ENCODE measurements at regions not wholly inside any gene's neighbourhood (a gene's known extent, or its start where the extent isn't known, plus 50 kb on each side); places are given as distances from the start of the nearest gene placed in this dataset.

DNA sequence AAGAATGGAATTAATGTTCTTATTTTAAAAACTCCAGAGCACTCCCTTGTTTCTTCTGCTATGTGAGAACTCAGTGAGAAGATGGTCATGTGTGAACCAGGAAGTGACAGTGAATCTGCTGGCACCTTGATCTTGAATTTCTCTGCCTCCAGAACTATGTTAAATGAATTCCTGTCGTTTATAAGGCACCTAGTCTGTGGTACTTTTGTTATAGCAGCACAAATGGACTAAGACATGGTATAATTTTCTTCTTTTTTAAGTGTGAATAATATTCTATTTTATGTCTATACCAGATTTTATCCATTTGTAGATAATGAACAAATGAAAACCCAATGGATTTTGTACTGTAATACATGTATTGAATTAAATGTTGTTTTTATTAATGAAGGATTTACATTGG is 601.9 kb upstream of the REG3G start:
- Histone ChIP-seq H3K9ac (ENCODE audit: insufficient read depth in 1 of 2, low read length in 2 of 2) (no peak overlapping the region), H3K36me3 (ENCODE audit: control insufficient read depth in 4 of 4, insufficient read depth in 4 of 4, low read length in 4 of 4) (no peaks in the 10 kb centered on the region), H3K27me3 (ENCODE audit: control insufficient read depth in 3 of 3, insufficient read depth in 3 of 3, low read length in 2 of 3) (no peaks in the 10 kb centered on the region), H3K4me1 (ENCODE audit: control insufficient read depth in 5 of 5, insufficient read depth in 5 of 5, low read length in 5 of 5) (no peaks in the 10 kb centered on the region), H3K4me3 (no peak overlapping the region), H3K27ac (ENCODE audit: low read depth in 1 of 2, low read length in 1 of 2) (no peak overlapping the region), H3K9me3 (ENCODE audit: control insufficient read depth in 4 of 4, insufficient read depth in 3 of 4, low read length in 3 of 4) (peaks cover 0 to 3% (median 0%) of the 10 kb centered on the region in 4 donors)
- TF ChIP-seq, protein P1, sequence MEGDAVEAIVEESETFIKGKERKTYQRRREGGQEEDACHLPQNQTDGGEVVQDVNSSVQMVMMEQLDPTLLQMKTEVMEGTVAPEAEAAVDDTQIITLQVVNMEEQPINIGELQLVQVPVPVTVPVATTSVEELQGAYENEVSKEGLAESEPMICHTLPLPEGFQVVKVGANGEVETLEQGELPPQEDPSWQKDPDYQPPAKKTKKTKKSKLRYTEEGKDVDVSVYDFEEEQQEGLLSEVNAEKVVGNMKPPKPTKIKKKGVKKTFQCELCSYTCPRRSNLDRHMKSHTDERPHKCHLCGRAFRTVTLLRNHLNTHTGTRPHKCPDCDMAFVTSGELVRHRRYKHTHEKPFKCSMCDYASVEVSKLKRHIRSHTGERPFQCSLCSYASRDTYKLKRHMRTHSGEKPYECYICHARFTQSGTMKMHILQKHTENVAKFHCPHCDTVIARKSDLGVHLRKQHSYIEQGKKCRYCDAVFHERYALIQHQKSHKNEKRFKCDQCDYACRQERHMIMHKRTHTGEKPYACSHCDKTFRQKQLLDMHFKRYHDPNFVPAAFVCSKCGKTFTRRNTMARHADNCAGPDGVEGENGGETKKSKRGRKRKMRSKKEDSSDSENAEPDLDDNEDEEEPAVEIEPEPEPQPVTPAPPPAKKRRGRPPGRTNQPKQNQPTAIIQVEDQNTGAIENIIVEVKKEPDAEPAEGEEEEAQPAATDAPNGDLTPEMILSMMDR (IDR thresholded peaks at IDR 0.05; ENCODE audit: control extremely low read depth, extremely low read depth) = no peak
- DNase-seq (no peak), ATAC-seq (ENCODE audit: insufficient read depth, low FRiP score) (no peak)
- WGBS, 2 donors = 55 to 56% methylated on average over 1 of the region's 1 CpG

DNA sequence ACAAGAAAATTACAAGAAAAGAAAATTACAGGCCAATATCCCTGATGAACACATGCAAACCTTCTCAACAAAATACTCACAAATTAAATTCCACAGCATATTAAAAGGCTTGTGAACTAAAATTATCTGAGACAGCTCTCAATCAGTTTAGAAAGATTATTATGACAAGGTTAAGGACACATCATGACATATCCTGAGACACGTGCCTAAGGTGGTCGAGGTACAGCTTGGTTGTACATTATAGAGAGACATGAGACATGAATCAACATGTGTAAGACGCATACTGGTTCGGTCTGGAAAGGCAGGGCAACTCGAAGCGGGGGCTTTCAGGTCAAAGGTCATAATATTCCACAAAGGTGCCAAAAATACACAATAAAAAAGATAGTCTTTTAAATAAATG is 598.3 kb upstream of the REG3G start:
- Histone ChIP-seq H3K9ac (ENCODE audit: insufficient read depth in 1 of 2, low read length in 2 of 2) (no peak overlapping the region), H3K4me1 (ENCODE audit: control insufficient read depth in 5 of 5, insufficient read depth in 5 of 5, low read length in 5 of 5) (no peaks in the 10 kb centered on the region), H3K36me3 (ENCODE audit: control insufficient read depth in 4 of 4, insufficient read depth in 4 of 4, low read length in 4 of 4) (no peaks in the 10 kb centered on the region), H3K27ac (ENCODE audit: low read depth in 1 of 2, low read length in 1 of 2) (no peak overlapping the region), H3K9me3 (ENCODE audit: control insufficient read depth in 4 of 4, insufficient read depth in 3 of 4, low read length in 3 of 4) (peaks cover 0 to 3% (median 0%) of the 10 kb centered on the region in 4 donors), H3K27me3 (ENCODE audit: control insufficient read depth in 3 of 3, insufficient read depth in 3 of 3, low read length in 2 of 3) (no peaks in the 10 kb centered on the region), H3K4me3 (no peak overlapping the region)
- TF ChIP-seq, protein P1 (IDR thresholded peaks at IDR 0.05; ENCODE audit: control extremely low read depth, extremely low read depth) = no peak
- no peak for ATAC-seq (ENCODE audit: insufficient read depth, low FRiP score)
- WGBS, 2 donors = 86 to 94% methylated on average over 6 of the region's 6 CpGs
- no peak for DNase-seq

DNA sequence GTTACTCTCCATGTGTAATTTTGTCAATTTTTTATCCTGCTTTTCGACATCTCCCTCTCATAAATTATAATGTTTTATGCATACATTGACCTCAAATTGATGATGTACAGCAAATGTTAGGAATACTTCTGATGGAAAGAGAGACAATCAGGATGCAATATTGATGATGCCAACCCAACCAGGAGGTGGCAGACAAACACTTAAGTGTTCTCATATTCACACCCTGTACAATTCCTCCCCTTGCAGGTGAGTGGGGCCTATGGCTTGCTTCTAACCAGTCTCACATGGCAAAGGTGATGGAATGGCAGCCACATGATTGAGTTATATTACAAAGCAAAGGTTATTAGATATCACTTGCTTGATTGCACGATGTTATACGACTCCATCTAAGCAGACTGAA is 594.3 kb upstream of the REG3G start:
- Histone ChIP-seq H3K27me3 (ENCODE audit: control insufficient read depth in 3 of 3, insufficient read depth in 3 of 3, low read length in 2 of 3) (no peaks in the 10 kb centered on the region), H3K9me3 (ENCODE audit: control insufficient read depth in 4 of 4, insufficient read depth in 3 of 4, low read length in 3 of 4) (peaks cover 0 to 3% (median 0%) of the 10 kb centered on the region in 4 donors), H3K4me1 (ENCODE audit: control insufficient read depth in 5 of 5, insufficient read depth in 5 of 5, low read length in 5 of 5) (no peaks in the 10 kb centered on the region), H3K27ac (ENCODE audit: low read depth in 1 of 2, low read length in 1 of 2) (no peak overlapping the region), H3K36me3 (ENCODE audit: control insufficient read depth in 4 of 4, insufficient read depth in 4 of 4, low read length in 4 of 4) (no peaks in the 10 kb centered on the region), H3K4me3 (no peak overlapping the region), H3K9ac (ENCODE audit: insufficient read depth in 1 of 2, low read length in 2 of 2) (no peak overlapping the region)
- TF ChIP-seq, protein P1 (IDR thresholded peaks at IDR 0.05; ENCODE audit: control extremely low read depth, extremely low read depth) = no peak
- ATAC-seq (ENCODE audit: insufficient read depth, low FRiP score) (no peak), DNase-seq (no peak)
- WGBS, 2 donors = 85 to 96% methylated on average over 3 of the region's 3 CpGs

DNA sequence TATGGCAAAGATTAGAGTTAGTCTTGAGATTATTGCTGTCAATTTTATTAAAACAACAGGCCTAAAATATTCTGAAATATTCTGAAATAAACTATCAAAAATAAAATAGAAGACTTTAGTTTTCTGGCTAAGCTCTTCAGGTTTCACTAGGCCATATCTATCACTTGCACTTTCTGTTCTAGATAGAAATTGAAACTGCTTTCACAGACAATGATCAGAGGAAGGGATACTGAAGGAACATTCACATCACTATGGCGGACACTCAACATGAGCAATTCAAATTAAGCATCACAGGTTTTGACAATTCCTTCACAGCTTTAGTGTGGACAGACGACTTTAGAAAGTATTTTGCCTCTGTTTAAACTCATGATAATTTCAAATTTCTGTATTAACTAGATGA is 586.4 kb upstream of the REG3G start:
- Histone ChIP-seq H3K9me3 (ENCODE audit: control insufficient read depth in 4 of 4, insufficient read depth in 3 of 4, low read length in 3 of 4) (no peaks in the 10 kb centered on the region), H3K4me1 (ENCODE audit: control insufficient read depth in 5 of 5, insufficient read depth in 5 of 5, low read length in 5 of 5) (no peaks in the 10 kb centered on the region), H3K4me3 (no peak overlapping the region), H3K9ac (ENCODE audit: insufficient read depth in 1 of 2, low read length in 2 of 2) (no peak overlapping the region), H3K27me3 (ENCODE audit: control insufficient read depth in 3 of 3, insufficient read depth in 3 of 3, low read length in 2 of 3) (no peaks in the 10 kb centered on the region), H3K36me3 (ENCODE audit: control insufficient read depth in 4 of 4, insufficient read depth in 4 of 4, low read length in 4 of 4) (no peaks in the 10 kb centered on the region), H3K27ac (ENCODE audit: low read depth in 1 of 2, low read length in 1 of 2) (no peak overlapping the region)
- TF ChIP-seq, protein P1 (IDR thresholded peaks at IDR 0.05; ENCODE audit: control extremely low read depth, extremely low read depth) = no peak
- DNase-seq (no peak), ATAC-seq (ENCODE audit: insufficient read depth, low FRiP score) (no peak)
- 45 to 60% methylated on average over 2 of the region's 2 CpGs for WGBS, 2 donors

All from lung (tissue), 11 donors.